ENCODE measurements at regions not wholly inside any gene's neighbourhood (a gene's known extent, or its start where the extent isn't known, plus 50 kb on each side); places are given as distances from the start of the nearest gene placed in this dataset.
"Not testable (repeated sequence)": the region's sequence is repeated elsewhere in the genome, so short reads cannot be mapped to it uniquely, and the experiment has no call there.

GRCh38 chr13:72617951-72618350 is 109.5 kb downstream of the MZT1 start:
- DNase-seq: no peak
- no peaks in the 10 kb centered on the region for H3K9me3 ChIP-seq
- no peak overlapping the region for H3K27ac ChIP-seq
- 65 to 87% (median 79%) methylated on average over 1 of the region's 1 CpG for WGBS, 4 donors
- no peak overlapping the region for H3K4me3 ChIP-seq
- H3K27me3 ChIP-seq: no peaks in the 10 kb centered on the region
- H3K4me1 ChIP-seq: no peaks in the 10 kb centered on the region
- no peaks in the 10 kb centered on the region for H3K36me3 ChIP-seq
- no peak for TF ChIP-seq CTCF (IDR thresholded peaks at IDR 0.05)
- no peak for TF ChIP-seq POLR2A (IDR thresholded peaks at IDR 0.05)
- intact Hi-C loops (cut with DNase I): no loop called here
- ATAC-seq: no peak

- ATAC-seq: no peak
- Histone ChIP-seq H3K27ac (no peak overlapping the region), H3K4me3 (no peak overlapping the region), H3K9me3 (no peaks in the 10 kb centered on the region), H3K36me3 (no peaks in the 10 kb centered on the region), H3K4me1 (no peaks in the 10 kb centered on the region), H3K27me3 (no peaks in the 10 kb centered on the region)
- intact Hi-C loops (cut with DNase I): no loop called here
- DNase-seq: no peak
- TF ChIP-seq POLR2A (IDR thresholded peaks at IDR 0.05) (no peak), CTCF (IDR thresholded peaks at IDR 0.05) (no peak)
- WGBS, 4 donors: 39 to 51% (median 48%) methylated on average over 2 of the region's 2 CpGs
Measured at GRCh38 chr13:72617186-72617585, 110.2 kb downstream of the MZT1 start.

- H3K9me3 ChIP-seq; H3K27me3 ChIP-seq; H3K36me3 ChIP-seq; H3K4me3 ChIP-seq; H3K4me1 ChIP-seq; intact Hi-C loops (cut with DNase I); H3K27ac ChIP-seq; DNase-seq; ATAC-seq: not testable (repeated sequence)
- WGBS, 4 donors: 86 to 92% (median 89%) methylated on average over 25 to 29 of the region's 29 CpGs
Measured at GRCh38 chr13:72610251-72610891, 117.1 kb downstream of the MZT1 start.

GRCh38 chr13:72599178-72599743 is 128.2 kb downstream of the MZT1 start:
- 54 to 84% (median 66%) methylated on average over 3 of the region's 3 CpGs for WGBS, 4 donors
- H3K9me3 ChIP-seq: no peaks in the 10 kb centered on the region
- H3K27me3 ChIP-seq: no peaks in the 10 kb centered on the region
- no peaks in the 10 kb centered on the region for H3K4me1 ChIP-seq
- H3K36me3 ChIP-seq: no peaks in the 10 kb centered on the region
- ATAC-seq (no peak), DNase-seq (no peak)
- intact Hi-C loops (cut with DNase I): no loop called here
- H3K27ac ChIP-seq: no peak overlapping the region
- no peak overlapping the region for H3K4me3 ChIP-seq
- TF ChIP-seq CTCF (IDR thresholded peaks at IDR 0.05) (no peak), POLR2A (IDR thresholded peaks at IDR 0.05) (no peak)

Measured in heart left ventricle (tissue), 16 donors.